ENCODE measurements at regions not wholly inside any gene's neighbourhood (a gene's known extent, or its start where the extent isn't known, plus 50 kb on each side); places are given as distances from the start of the nearest gene placed in this dataset.

DNA sequence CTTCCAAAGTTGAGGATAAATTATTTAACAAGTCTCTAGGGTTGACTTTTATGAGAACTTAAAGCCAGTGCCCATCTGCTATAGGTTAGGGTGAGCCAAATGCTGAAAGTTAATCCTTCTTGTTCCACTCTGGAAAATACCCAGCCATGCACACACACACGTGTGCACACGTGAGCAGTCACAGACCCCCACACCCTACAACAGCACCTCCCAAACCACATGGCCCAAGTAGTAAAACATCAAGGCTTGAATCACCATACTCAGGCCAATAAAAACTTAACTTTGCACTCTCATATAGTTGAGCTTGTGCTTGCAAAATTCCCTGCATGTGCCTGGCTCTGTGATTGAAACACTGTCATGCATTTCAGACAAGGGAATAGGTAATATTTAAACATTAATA, 467.6 kb downstream of the ARHGEF28 start:
- H3K4me1 ChIP-seq (ENCODE audit: control insufficient read depth, insufficient read depth, low read length) = no peaks in the 10 kb centered on the region
- no peaks in the 10 kb centered on the region for H3K27me3 ChIP-seq (ENCODE audit: control insufficient read depth, insufficient read depth, low read length)
- H3K4me3 ChIP-seq (ENCODE audit: low read depth, low read length) = no peak overlapping the region
- no peak overlapping the region for H3K27ac ChIP-seq (ENCODE audit: low read depth, low read length)
- H3K9me3 ChIP-seq (ENCODE audit: control insufficient read depth, insufficient read depth, low read length) = no peaks in the 10 kb centered on the region
- H3K36me3 ChIP-seq (ENCODE audit: control insufficient read depth, insufficient read depth, low read length) = no peaks in the 10 kb centered on the region
- no peak overlapping the region for H3K9ac ChIP-seq (ENCODE audit: low read depth, low read length)

DNA sequence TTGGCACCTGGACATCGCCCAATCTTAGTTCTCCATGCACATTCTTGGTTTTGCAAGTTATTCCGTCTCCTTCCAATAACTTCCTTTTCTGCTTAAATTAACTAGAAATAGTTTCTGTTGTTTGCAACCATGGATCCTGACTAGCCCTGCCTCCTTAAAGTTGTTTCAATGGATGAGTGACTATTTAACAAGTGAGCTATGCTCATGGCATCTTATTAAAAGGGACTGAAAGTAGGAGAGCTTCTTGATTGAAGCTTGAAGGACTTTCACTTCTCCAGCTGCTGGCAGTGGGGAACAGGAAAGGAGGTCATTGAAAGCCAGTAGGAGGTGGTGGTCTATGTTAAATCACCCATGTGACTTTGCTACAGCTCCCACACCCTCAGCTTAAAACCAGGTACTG, 466.8 kb downstream of the ARHGEF28 start:
- Histone ChIP-seq H3K9ac (ENCODE audit: low read depth, low read length) (no peak overlapping the region), H3K27ac (ENCODE audit: low read depth, low read length) (no peak overlapping the region), H3K36me3 (ENCODE audit: control insufficient read depth, insufficient read depth, low read length) (no peaks in the 10 kb centered on the region), H3K4me3 (ENCODE audit: low read depth, low read length) (no peak overlapping the region), H3K27me3 (ENCODE audit: control insufficient read depth, insufficient read depth, low read length) (no peaks in the 10 kb centered on the region), H3K9me3 (ENCODE audit: control insufficient read depth, insufficient read depth, low read length) (no peaks in the 10 kb centered on the region), H3K4me1 (ENCODE audit: control insufficient read depth, insufficient read depth, low read length) (no peaks in the 10 kb centered on the region)

DNA sequence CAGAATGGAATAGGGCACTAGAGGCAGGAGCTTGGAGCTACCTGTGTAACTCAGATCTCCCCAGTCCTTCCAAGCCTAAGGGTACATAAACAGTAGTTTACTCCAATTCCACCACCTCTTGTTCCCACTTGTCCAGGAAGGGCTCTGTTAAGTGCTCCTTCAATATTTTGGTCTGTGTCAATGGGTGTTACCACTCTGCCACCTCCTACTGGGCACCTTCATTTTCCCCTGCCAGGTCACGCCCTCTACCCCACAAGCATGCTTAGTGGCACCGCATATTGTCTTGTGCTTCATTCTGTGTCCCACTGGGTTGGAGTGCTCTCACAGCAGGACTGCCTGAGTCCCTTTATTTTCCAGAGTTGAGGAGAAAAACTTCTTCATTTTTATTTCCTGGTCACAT, 459.8 kb downstream of the ARHGEF28 start:
- no peaks in the 10 kb centered on the region for H3K36me3 ChIP-seq (ENCODE audit: control insufficient read depth, insufficient read depth, low read length)

DNA sequence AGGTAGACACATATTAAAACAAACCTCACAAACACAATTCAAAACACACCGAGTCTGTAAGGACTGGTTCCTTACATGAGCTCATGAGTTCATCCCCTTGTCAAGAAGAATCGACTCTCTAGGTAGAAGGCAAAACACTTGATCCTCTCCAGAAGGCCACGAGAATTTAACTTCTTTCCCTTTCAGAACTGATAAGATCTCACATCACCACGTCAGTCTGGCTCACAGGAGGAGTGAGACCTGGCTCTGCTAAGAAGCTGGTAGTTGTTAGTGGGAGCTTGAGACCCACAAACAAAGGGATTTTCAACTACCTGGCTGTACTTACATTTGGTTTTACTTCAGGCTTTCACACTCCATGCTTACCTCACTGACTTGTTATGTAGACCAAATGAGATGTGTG, 459.2 kb downstream of the ARHGEF28 start:
- Histone ChIP-seq H3K27me3 (ENCODE audit: control insufficient read depth, insufficient read depth, low read length) (no peaks in the 10 kb centered on the region), H3K9ac (ENCODE audit: low read depth, low read length) (no peak overlapping the region), H3K27ac (ENCODE audit: low read depth, low read length) (no peak overlapping the region), H3K9me3 (ENCODE audit: control insufficient read depth, insufficient read depth, low read length) (no peaks in the 10 kb centered on the region), H3K4me3 (ENCODE audit: low read depth, low read length) (no peak overlapping the region), H3K36me3 (ENCODE audit: control insufficient read depth, insufficient read depth, low read length) (no peaks in the 10 kb centered on the region), H3K4me1 (ENCODE audit: control insufficient read depth, insufficient read depth, low read length) (peaks cover 5% of the 10 kb centered on the region; the same call in 1 of the 2 replicates)

More for the DNA sequence above, 459.8 kb downstream of the ARHGEF28 start:
- H3K9ac ChIP-seq (ENCODE audit: low read depth, low read length) = no peak overlapping the region
- peaks cover 5% of the 10 kb centered on the region; the same call in 1 of the 2 replicates for H3K4me1 ChIP-seq (ENCODE audit: control insufficient read depth, insufficient read depth, low read length)
- H3K9me3 ChIP-seq (ENCODE audit: control insufficient read depth, insufficient read depth, low read length) = no peaks in the 10 kb centered on the region
- no peaks in the 10 kb centered on the region for H3K27me3 ChIP-seq (ENCODE audit: control insufficient read depth, insufficient read depth, low read length)
- H3K27ac ChIP-seq (ENCODE audit: low read depth, low read length) = peak overlapping the region; percentile 39
- H3K4me3 ChIP-seq (ENCODE audit: low read depth, low read length) = no peak overlapping the region

DNA sequence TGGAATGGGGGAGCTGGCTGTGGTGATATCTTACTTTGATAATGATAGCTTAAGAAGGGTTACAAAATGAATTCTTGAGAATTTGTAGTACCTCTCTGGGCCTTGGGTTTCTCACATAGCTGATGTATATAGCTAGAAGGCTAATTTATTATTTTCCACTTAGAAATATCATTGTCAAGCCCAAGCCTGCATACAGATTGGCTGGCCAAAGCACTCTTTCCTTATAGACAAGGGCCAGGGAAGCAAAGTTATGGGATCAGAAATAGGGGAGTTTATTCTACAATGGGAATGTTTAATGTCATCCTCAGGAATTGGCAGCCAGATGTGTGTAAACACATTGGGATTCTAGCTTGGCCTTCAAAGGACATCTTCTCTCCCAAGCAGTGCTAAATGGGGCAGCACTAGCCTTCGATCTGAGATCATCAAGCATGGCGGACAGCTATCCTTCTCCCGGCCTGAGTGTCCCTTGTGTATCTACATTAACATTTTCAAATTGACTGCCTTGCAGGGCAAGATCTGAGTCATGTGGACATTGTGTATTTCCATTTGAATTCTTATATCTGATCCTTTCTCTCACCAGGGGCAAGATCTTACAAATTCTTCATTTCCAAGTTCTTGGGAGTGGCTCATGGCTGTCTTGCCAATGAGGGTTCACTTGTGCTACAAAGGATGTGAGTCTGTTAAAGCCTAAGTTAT, 457.2 kb downstream of the ARHGEF28 start:
- no peaks in the 10 kb centered on the region for H3K9me3 ChIP-seq (ENCODE audit: control insufficient read depth, insufficient read depth, low read length)
- H3K4me3 ChIP-seq (ENCODE audit: low read depth, low read length) = no peak overlapping the region
- H3K36me3 ChIP-seq (ENCODE audit: control insufficient read depth, insufficient read depth, low read length) = no peaks in the 10 kb centered on the region
- H3K4me1 ChIP-seq (ENCODE audit: control insufficient read depth, insufficient read depth, low read length) = peaks cover 5% of the 10 kb centered on the region; the same call in 1 of the 2 replicates
- no peak overlapping the region for H3K27ac ChIP-seq (ENCODE audit: low read depth, low read length)
- H3K9ac ChIP-seq (ENCODE audit: low read depth, low read length) = no peak overlapping the region
- H3K27me3 ChIP-seq (ENCODE audit: control insufficient read depth, insufficient read depth, low read length) = no peaks in the 10 kb centered on the region

DNA sequence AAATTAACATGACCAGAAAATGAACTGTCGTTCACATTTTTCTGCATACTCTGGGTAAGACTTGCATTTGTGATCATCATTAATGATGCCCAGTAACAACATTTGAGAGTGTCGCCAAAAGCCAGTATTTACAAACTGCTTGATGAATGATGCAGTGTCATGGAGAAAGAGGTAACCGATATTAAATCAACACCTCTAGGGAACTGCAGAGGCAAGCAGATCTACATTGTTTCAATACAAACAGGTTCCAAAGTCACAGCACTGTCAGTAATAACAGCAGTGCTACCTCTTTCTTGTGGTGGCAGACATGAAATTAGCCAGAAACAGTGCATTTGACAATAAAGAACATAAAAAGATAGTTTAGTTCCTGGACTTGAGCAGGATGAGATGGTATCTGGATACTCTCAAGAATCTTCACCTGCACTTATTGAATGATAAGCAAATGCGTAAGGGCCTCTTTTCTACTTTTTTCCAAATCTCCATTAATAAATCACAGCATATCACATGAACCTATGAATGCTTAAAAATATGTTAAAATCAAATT, 456.6 kb downstream of the ARHGEF28 start:
- Histone ChIP-seq H3K36me3 (ENCODE audit: control insufficient read depth, insufficient read depth, low read length) (no peaks in the 10 kb centered on the region), H3K4me1 (ENCODE audit: control insufficient read depth, insufficient read depth, low read length) (peaks cover 5% of the 10 kb centered on the region; the same call in 1 of the 2 replicates), H3K9me3 (ENCODE audit: control insufficient read depth, insufficient read depth, low read length) (no peaks in the 10 kb centered on the region), H3K27me3 (ENCODE audit: control insufficient read depth, insufficient read depth, low read length) (no peaks in the 10 kb centered on the region), H3K4me3 (ENCODE audit: low read depth, low read length) (no peak overlapping the region), H3K9ac (ENCODE audit: low read depth, low read length) (no peak overlapping the region), H3K27ac (ENCODE audit: low read depth, low read length) (no peak overlapping the region)

GRCh38 chr5:74081126-74081525, 455.1 kb downstream of the ARHGEF28 start:
- H3K9me3 ChIP-seq (ENCODE audit: control insufficient read depth, insufficient read depth, low read length) = no peaks in the 10 kb centered on the region

DNA sequence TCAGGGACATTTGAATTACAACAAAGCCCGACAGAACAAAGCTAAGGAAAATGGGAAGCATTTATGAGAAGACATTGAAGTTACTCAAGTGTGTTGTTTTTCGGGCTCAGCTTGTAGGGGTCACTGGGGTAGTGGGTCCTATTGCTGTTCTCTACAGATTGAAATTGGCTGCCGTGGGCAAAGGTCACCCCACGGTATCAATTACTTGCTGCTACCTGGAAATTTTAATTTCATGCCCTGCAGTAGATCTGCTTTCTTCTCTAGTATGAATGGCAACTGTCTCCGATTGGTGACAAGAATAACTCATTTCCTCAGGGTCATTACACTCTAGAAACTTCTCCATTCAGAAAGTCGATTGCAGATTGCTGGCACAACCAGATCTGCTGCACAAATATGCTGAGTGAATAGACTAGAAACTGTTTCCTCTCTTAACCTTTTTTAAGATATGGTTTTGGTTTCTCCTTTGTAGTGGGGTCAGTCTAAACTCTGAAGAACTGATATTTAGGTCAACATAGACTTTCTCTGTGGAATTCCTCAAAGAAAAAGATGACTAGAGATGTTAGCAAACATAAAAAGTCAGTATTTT, 454.1 kb downstream of the ARHGEF28 start:
- Histone ChIP-seq H3K4me3 (ENCODE audit: low read depth, low read length) (no peak overlapping the region), H3K9me3 (ENCODE audit: control insufficient read depth, insufficient read depth, low read length) (no peaks in the 10 kb centered on the region), H3K27me3 (ENCODE audit: control insufficient read depth, insufficient read depth, low read length) (no peaks in the 10 kb centered on the region), H3K27ac (ENCODE audit: low read depth, low read length) (no peak overlapping the region), H3K36me3 (ENCODE audit: control insufficient read depth, insufficient read depth, low read length) (no peaks in the 10 kb centered on the region), H3K9ac (ENCODE audit: low read depth, low read length) (no peak overlapping the region), H3K4me1 (ENCODE audit: control insufficient read depth, insufficient read depth, low read length) (peaks cover 17% of the 10 kb centered on the region)

More at GRCh38 chr5:74081126-74081525, 455.1 kb downstream of the ARHGEF28 start:
- Histone ChIP-seq H3K36me3 (ENCODE audit: control insufficient read depth, insufficient read depth, low read length) (no peaks in the 10 kb centered on the region), H3K9ac (ENCODE audit: low read depth, low read length) (no peak overlapping the region), H3K27me3 (ENCODE audit: control insufficient read depth, insufficient read depth, low read length) (no peaks in the 10 kb centered on the region), H3K27ac (ENCODE audit: low read depth, low read length) (no peak overlapping the region), H3K4me3 (ENCODE audit: low read depth, low read length) (no peak overlapping the region), H3K4me1 (ENCODE audit: control insufficient read depth, insufficient read depth, low read length) (peaks cover 9% of the 10 kb centered on the region)

DNA sequence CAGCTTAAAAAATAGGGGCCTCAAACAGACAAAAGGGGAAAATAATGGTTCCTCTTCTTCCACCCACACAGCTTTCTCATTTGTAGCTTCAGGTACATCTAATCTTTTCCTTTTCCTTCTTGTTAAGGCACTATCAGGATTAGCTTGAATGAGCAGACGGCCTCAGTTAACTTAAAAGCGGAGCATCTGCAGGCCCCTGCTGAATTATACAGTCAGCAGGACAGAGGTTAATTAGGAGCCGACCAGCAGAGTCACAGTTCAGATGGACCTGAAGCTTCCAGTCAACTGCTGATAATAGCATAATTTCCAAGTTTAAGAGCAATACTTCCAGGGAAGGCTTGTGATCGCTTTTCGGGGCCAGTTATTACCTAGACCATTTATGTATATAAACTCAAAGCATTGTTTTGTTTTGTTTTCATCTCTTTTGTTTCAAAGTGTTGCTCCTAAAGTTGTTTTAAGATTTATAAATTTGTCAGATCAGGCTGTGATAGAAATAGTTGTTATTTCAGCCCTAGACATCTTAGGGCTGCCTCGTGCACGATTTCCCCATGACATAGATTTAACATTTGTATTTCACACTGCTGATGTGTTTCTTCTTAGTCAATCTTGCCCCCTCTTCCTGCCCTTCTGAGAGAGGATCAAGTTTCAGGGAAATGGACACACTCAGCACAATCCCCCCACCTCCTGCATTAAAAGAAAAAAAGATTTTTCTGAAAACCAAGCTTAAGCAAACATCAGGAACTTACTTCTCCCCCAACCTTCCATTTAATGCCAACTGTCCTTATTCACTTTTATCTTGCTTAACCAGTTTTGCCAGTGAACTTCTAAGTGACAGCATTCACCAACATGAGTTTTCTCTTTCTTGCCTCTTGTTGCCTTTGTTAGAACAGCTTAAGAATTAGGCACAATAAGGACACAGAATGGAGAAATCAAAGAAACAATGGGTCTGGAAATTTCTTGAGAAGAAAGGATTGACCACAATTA, 449.8 kb downstream of the ARHGEF28 start:
- Histone ChIP-seq H3K9me3 (ENCODE audit: control insufficient read depth, insufficient read depth, low read length) (no peaks in the 10 kb centered on the region), H3K4me1 (ENCODE audit: control insufficient read depth, insufficient read depth, low read length) (peaks cover 12% of the 10 kb centered on the region), H3K36me3 (ENCODE audit: control insufficient read depth, insufficient read depth, low read length) (no peaks in the 10 kb centered on the region), H3K4me3 (ENCODE audit: low read depth, low read length) (no peak overlapping the region), H3K27me3 (ENCODE audit: control insufficient read depth, insufficient read depth, low read length) (no peaks in the 10 kb centered on the region), H3K9ac (ENCODE audit: low read depth, low read length) (no peak overlapping the region), H3K27ac (ENCODE audit: low read depth, low read length) (no peak overlapping the region)

GRCh38 chr5:74074111-74074510, 448.1 kb downstream of the ARHGEF28 start:
- H3K27me3 ChIP-seq (ENCODE audit: control insufficient read depth, insufficient read depth, low read length) = no peaks in the 10 kb centered on the region
- no peaks in the 10 kb centered on the region for H3K36me3 ChIP-seq (ENCODE audit: control insufficient read depth, insufficient read depth, low read length)
- no peak overlapping the region for H3K4me3 ChIP-seq (ENCODE audit: low read depth, low read length)
- no peak overlapping the region for H3K9ac ChIP-seq (ENCODE audit: low read depth, low read length)
- H3K9me3 ChIP-seq (ENCODE audit: control insufficient read depth, insufficient read depth, low read length) = no peaks in the 10 kb centered on the region
- peaks cover 12% of the 10 kb centered on the region for H3K4me1 ChIP-seq (ENCODE audit: control insufficient read depth, insufficient read depth, low read length)
- no peak overlapping the region for H3K27ac ChIP-seq (ENCODE audit: low read depth, low read length)
